GM13977 (cell line): ENCODE measurements at regions not wholly inside any gene's neighbourhood (a gene's known extent, or its start where the extent isn't known, plus 50 kb on each side); places are given as distances from the start of the nearest gene placed in this dataset.
"Not testable (repeated sequence)": the region's sequence is repeated elsewhere in the genome, so short reads cannot be mapped to it uniquely, and the experiment has no call there.

Source experiments
- DNase-seq: peaks from one replicate; pipeline ENCODE4 v3.0.0; 2012; ENCODE audit warnings: low spot score
- CTCF ChIP-seq: IDR thresholded peaks from 2 replicates; pipeline ENCODE4 v1.5.1; 2012; ENCODE audit warnings: mild to moderate bottlenecking, control low read depth; ENCODE audit not compliant: insufficient read depth; ENCODE audit errors: extremely low read depth, missing control alignments
- in situ Hi-C: fragments of 300-500 bp; cut with MboI; formaldehyde crosslinking; loops from one replicate; pipeline ENCODE4 v1.12.0; 2022; ENCODE audit warnings: low sequenced_read_pairs, low pct_unique_long_range_greater_than_20kb, mixed read lengths, inconsistent platforms; ENCODE audit not compliant: unreplicated experiment

GRCh38 chr3:67123914-67124313, 125.8 kb downstream of the KBTBD8 start:
- no peak for TF ChIP-seq CTCF
- in situ Hi-C loops: loop anchor here (25.0 kb wide), 2 partner anchors 238 to 1763 kb away; no protein-coding TSS in a partner anchor
- no peak for DNase-seq

GRCh38 chr3:67127254-67127653, 129.1 kb downstream of the KBTBD8 start:
- no peak for DNase-seq
- no peak for TF ChIP-seq CTCF
- in situ Hi-C loops: no loop called here

GRCh38 chr3:67142432-67142831, 144.3 kb downstream of the KBTBD8 start:
- in situ Hi-C loops: no loop called here
- DNase-seq: no peak
- TF ChIP-seq CTCF: no peak

GRCh38 chr3:67145738-67146137, 147.6 kb downstream of the KBTBD8 start:
- no peak for DNase-seq
- TF ChIP-seq CTCF: no peak
- in situ Hi-C loops: no loop called here

GRCh38 chr3:67154429-67154828, 156.3 kb downstream of the KBTBD8 start:
- no peak for TF ChIP-seq CTCF
- in situ Hi-C loops: no loop called here
- DNase-seq: no peak

- no peak for TF ChIP-seq CTCF
- in situ Hi-C loops: no loop called here
- no peak for DNase-seq
These were observed 169.4 kb downstream of the KBTBD8 start for GRCh38 chr3:67167481-67167880.

- TF ChIP-seq CTCF: no peak
- in situ Hi-C loops: no loop called here
- DNase-seq: no peak
These were observed 173.7 kb downstream of the KBTBD8 start for GRCh38 chr3:67171841-67172240.

- DNase-seq, in situ Hi-C loops: not testable (repeated sequence)
These were observed 175.0 kb downstream of the KBTBD8 start for GRCh38 chr3:67173130-67173529.
